WTC11 (cell line): ENCODE measurements at regions not wholly inside any gene's neighbourhood (a gene's known extent, or its start where the extent isn't known, plus 50 kb on each side); places are given as distances from the start of the nearest gene placed in this dataset.

Source experiments
- E2F1 ChIP-seq: sonication (generic); formaldehyde crosslinking; IDR thresholded peaks from 2 replicates; pipeline ENCODE4 v1.8.0; 2022; ENCODE audit warnings: mild to moderate bottlenecking, missing genetic modification reagents
- FOXP1 ChIP-seq: sonication (generic); formaldehyde crosslinking; IDR thresholded peaks from 2 replicates; pipeline ENCODE4 v1.8.0; 2022; ENCODE audit warnings: missing genetic modification reagents, mild to moderate bottlenecking, moderate library complexity, borderline replicate concordance
- KAT7 ChIP-seq: sonication (generic); formaldehyde crosslinking; IDR thresholded peaks from 2 replicates; pipeline ENCODE4 v1.8.1; 2023; ENCODE audit warnings: missing genetic modification reagents, mild to moderate bottlenecking, borderline replicate concordance
- MLX ChIP-seq: sonication (generic); formaldehyde crosslinking; IDR thresholded peaks from 2 replicates; pipeline ENCODE4 v1.8.1; 2023; ENCODE audit warnings: mild to moderate bottlenecking, missing genetic modification reagents, moderate library complexity
- MYBL2 ChIP-seq: sonication (generic); formaldehyde crosslinking; IDR thresholded peaks from 2 replicates; pipeline ENCODE4 v1.8.1; 2023; ENCODE audit warnings: mild to moderate bottlenecking, moderate library complexity, missing genetic modification reagents
- NFE2L1 ChIP-seq: sonication (generic); formaldehyde crosslinking; IDR thresholded peaks from 2 replicates; pipeline ENCODE4 v1.8.1; 2023; ENCODE audit warnings: missing genetic modification reagents
- NR2C2 ChIP-seq: sonication (generic); formaldehyde crosslinking; IDR thresholded peaks from 2 replicates; pipeline ENCODE4 v1.8.0; 2022; ENCODE audit warnings: mild to moderate bottlenecking, missing genetic modification reagents
- NR3C1 ChIP-seq: sonication (generic); formaldehyde crosslinking; conservative IDR thresholded peaks from 2 replicates; pipeline ENCODE4 v1.8.1; 2023; ENCODE audit warnings: low read depth, mild to moderate bottlenecking, missing genetic modification reagents
- SP1 ChIP-seq: sonication (generic); formaldehyde crosslinking; conservative IDR thresholded peaks from 2 replicates; pipeline ENCODE4 v1.8.1; 2022; ENCODE audit warnings: missing genetic modification reagents
- USF2 ChIP-seq: sonication (generic); formaldehyde crosslinking; IDR thresholded peaks from 2 replicates; pipeline ENCODE4 v1.8.1; 2023; ENCODE audit warnings: mild to moderate bottlenecking, missing genetic modification reagents, moderate library complexity
- ZBTB21 ChIP-seq: sonication (generic); formaldehyde crosslinking; IDR thresholded peaks from 2 replicates; pipeline ENCODE4 v1.8.1; 2023; ENCODE audit warnings: mild to moderate bottlenecking, missing genetic modification reagents, borderline replicate concordance
- TF ChIP-seq, protein P1 (sequence below): fragments of 200-600 bp; IDR thresholded peaks from 2 replicates; pipeline ENCODE4 v1.8.0; 2022; ENCODE audit warnings: antibody characterized with exemption
- TF ChIP-seq, protein P2 (sequence below): sonication (generic); formaldehyde crosslinking; IDR thresholded peaks from 2 replicates; pipeline ENCODE4 v1.8.1; 2022; ENCODE audit warnings: low read depth, mild to moderate bottlenecking, moderate library complexity, missing genetic modification reagents, borderline replicate concordance

DNA sequence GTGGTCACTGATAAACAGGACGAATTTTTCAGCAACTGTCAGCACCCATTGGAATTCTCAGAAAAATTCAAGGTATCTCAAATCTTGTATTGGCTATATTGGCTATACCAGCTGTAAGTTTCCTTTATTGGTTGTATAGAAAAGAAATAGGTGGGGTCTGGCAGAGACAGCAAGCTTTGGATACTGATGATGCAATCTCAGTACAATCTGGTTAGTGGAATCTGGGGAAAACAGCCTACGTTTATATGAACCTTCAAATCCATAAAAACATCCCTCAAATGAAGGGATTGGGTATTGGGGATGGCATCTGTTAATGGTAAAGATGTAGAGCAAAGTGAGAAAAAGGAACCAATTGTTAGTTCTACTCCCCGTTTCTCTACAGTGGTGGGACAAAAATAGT lies 76.4 kb upstream of the MBNL3 start:
- TF ChIP-seq, protein P1, sequence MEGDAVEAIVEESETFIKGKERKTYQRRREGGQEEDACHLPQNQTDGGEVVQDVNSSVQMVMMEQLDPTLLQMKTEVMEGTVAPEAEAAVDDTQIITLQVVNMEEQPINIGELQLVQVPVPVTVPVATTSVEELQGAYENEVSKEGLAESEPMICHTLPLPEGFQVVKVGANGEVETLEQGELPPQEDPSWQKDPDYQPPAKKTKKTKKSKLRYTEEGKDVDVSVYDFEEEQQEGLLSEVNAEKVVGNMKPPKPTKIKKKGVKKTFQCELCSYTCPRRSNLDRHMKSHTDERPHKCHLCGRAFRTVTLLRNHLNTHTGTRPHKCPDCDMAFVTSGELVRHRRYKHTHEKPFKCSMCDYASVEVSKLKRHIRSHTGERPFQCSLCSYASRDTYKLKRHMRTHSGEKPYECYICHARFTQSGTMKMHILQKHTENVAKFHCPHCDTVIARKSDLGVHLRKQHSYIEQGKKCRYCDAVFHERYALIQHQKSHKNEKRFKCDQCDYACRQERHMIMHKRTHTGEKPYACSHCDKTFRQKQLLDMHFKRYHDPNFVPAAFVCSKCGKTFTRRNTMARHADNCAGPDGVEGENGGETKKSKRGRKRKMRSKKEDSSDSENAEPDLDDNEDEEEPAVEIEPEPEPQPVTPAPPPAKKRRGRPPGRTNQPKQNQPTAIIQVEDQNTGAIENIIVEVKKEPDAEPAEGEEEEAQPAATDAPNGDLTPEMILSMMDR: no peak
- TF ChIP-seq USF2 (CRISPR knock-in tag): no peak
- TF ChIP-seq, protein P2, sequence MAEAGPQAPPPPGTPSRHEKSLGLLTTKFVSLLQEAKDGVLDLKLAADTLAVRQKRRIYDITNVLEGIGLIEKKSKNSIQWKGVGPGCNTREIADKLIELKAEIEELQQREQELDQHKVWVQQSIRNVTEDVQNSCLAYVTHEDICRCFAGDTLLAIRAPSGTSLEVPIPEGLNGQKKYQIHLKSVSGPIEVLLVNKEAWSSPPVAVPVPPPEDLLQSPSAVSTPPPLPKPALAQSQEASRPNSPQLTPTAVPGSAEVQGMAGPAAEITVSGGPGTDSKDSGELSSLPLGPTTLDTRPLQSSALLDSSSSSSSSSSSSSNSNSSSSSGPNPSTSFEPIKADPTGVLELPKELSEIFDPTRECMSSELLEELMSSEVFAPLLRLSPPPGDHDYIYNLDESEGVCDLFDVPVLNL (CRISPR knock-in tag): no peak
- no peak for TF ChIP-seq NFE2L1
- no peak for TF ChIP-seq KAT7 (CRISPR knock-in tag)
- TF ChIP-seq SP1 (CRISPR knock-in tag): no peak
- TF ChIP-seq MYBL2 (CRISPR knock-in tag): no peak
- TF ChIP-seq NR2C2 (CRISPR knock-in tag): no peak
- no peak for TF ChIP-seq ZBTB21 (CRISPR knock-in tag)
- TF ChIP-seq NR3C1 (CRISPR knock-in tag): no peak
- TF ChIP-seq MLX (CRISPR knock-in tag): no peak
- TF ChIP-seq E2F1 (CRISPR knock-in tag): no peak
- no peak for TF ChIP-seq FOXP1 (CRISPR knock-in tag)
